Stomach smooth muscle (tissue), 2 donors: ENCODE measurements at regions not wholly inside any gene's neighbourhood (a gene's known extent, or its start where the extent isn't known, plus 50 kb on each side); places are given as distances from the start of the nearest gene placed in this dataset.

Experiments used
- H3K27ac ChIP-seq: one replicate; pipeline ENCODE4 v1.7.0; 2013; ENCODE audit warnings: mild to moderate bottlenecking, low read length, inconsistent platforms
- H3K27me3 ChIP-seq, 2 donors: one replicate each; pipeline ENCODE4 v1.7.0; 2013; ENCODE audit warnings: low read length in 2 of 2; ENCODE audit not compliant: insufficient read depth in 2 of 2, control insufficient read depth in 1 of 2
- H3K36me3 ChIP-seq, 2 donors: one replicate each; pipeline ENCODE4 v1.7.0; 2013; ENCODE audit warnings: low read length in 2 of 2; ENCODE audit not compliant: control insufficient read depth in 2 of 2, insufficient read depth in 2 of 2
- H3K4me1 ChIP-seq: one replicate; pipeline ENCODE4 v1.7.0; 2013; ENCODE audit warnings: low read length; ENCODE audit not compliant: control insufficient read depth, insufficient read depth
- H3K4me3 ChIP-seq, 2 donors: one replicate each; pipeline ENCODE4 v1.7.0; 2013; ENCODE audit warnings: low read length in 2 of 2
- H3K9ac ChIP-seq, 2 donors: one replicate each; pipeline ENCODE4 v1.7.0; 2013; ENCODE audit warnings: low read length in 2 of 2, mild to moderate bottlenecking in 1 of 2
- H3K9me3 ChIP-seq, 2 donors: one replicate each; pipeline ENCODE4 v1.7.0; 2013; ENCODE audit warnings: low read length in 2 of 2; ENCODE audit not compliant: control insufficient read depth in 2 of 2
- donor health status: healthy.
- donor health status: Pancreatic carcinoma.

GRCh38 chr2:52956118-52956517 lies 811.5 kb upstream of the CHAC2 start:
- Histone ChIP-seq H3K27ac (no peak overlapping the region), H3K4me1 (no peaks in the 10 kb centered on the region), H3K27me3 (no peaks in the 10 kb centered on the region), H3K4me3 (no peak overlapping the region), H3K9me3 (no peaks in the 10 kb centered on the region), H3K36me3 (no peaks in the 10 kb centered on the region), H3K9ac (no peak overlapping the region)

GRCh38 chr2:52955079-52955478 lies 812.5 kb upstream of the CHAC2 start:
- no peak overlapping the region for H3K9ac ChIP-seq
- no peaks in the 10 kb centered on the region for H3K36me3 ChIP-seq
- H3K9me3 ChIP-seq, result no peaks in the 10 kb centered on the region
- H3K4me1 ChIP-seq, result no peaks in the 10 kb centered on the region
- no peak overlapping the region for H3K4me3 ChIP-seq
- no peaks in the 10 kb centered on the region for H3K27me3 ChIP-seq
- no peak overlapping the region for H3K27ac ChIP-seq

- no peaks in the 10 kb centered on the region for H3K36me3 ChIP-seq
- no peak overlapping the region for H3K9ac ChIP-seq
- H3K9me3 ChIP-seq, result no peaks in the 10 kb centered on the region
- H3K4me1 ChIP-seq, result no peaks in the 10 kb centered on the region
- no peak overlapping the region for H3K27ac ChIP-seq
- H3K27me3 ChIP-seq, result no peaks in the 10 kb centered on the region
- no peak overlapping the region for H3K4me3 ChIP-seq
Observed at GRCh38 chr2:52940101-52940500, 827.5 kb upstream of the CHAC2 start.

- H3K9ac ChIP-seq, result no peak overlapping the region
- H3K36me3 ChIP-seq, result no peaks in the 10 kb centered on the region
- H3K27ac ChIP-seq, result no peak overlapping the region
- no peaks in the 10 kb centered on the region for H3K9me3 ChIP-seq
- H3K4me3 ChIP-seq, result no peak overlapping the region
- H3K4me1 ChIP-seq, result no peaks in the 10 kb centered on the region
- H3K27me3 ChIP-seq, result no peaks in the 10 kb centered on the region
Observed at GRCh38 chr2:52939250-52939649, 828.4 kb upstream of the CHAC2 start.

- Histone ChIP-seq H3K4me1 (no peaks in the 10 kb centered on the region), H3K9me3 (no peaks in the 10 kb centered on the region), H3K4me3 (no peak overlapping the region), H3K9ac (no peak overlapping the region), H3K27ac (no peak overlapping the region), H3K36me3 (no peaks in the 10 kb centered on the region), H3K27me3 (no peaks in the 10 kb centered on the region)
Observed at GRCh38 chr2:52936029-52936428, 831.6 kb upstream of the CHAC2 start.

- H3K27ac ChIP-seq, result no peak overlapping the region
- no peaks in the 10 kb centered on the region for H3K36me3 ChIP-seq
- no peak overlapping the region for H3K9ac ChIP-seq
- no peak overlapping the region for H3K4me3 ChIP-seq
- H3K9me3 ChIP-seq, result no peaks in the 10 kb centered on the region
- no peaks in the 10 kb centered on the region for H3K27me3 ChIP-seq
- no peaks in the 10 kb centered on the region for H3K4me1 ChIP-seq
Observed at GRCh38 chr2:52934920-52935640, 832.5 kb upstream of the CHAC2 start.

GRCh38 chr2:52934323-52934898 lies 833.2 kb upstream of the CHAC2 start:
- no peaks in the 10 kb centered on the region for H3K9me3 ChIP-seq
- no peaks in the 10 kb centered on the region for H3K4me1 ChIP-seq
- H3K27me3 ChIP-seq, result no peaks in the 10 kb centered on the region
- H3K9ac ChIP-seq, result no peak overlapping the region
- H3K4me3 ChIP-seq, result no peak overlapping the region
- no peak overlapping the region for H3K27ac ChIP-seq
- no peaks in the 10 kb centered on the region for H3K36me3 ChIP-seq

GRCh38 chr2:52933878-52934277 lies 833.7 kb upstream of the CHAC2 start:
- Histone ChIP-seq H3K4me1 (no peaks in the 10 kb centered on the region), H3K4me3 (no peak overlapping the region), H3K9ac (no peak overlapping the region), H3K27me3 (no peaks in the 10 kb centered on the region), H3K9me3 (no peaks in the 10 kb centered on the region), H3K27ac (no peak overlapping the region), H3K36me3 (no peaks in the 10 kb centered on the region)

- no peaks in the 10 kb centered on the region for H3K9me3 ChIP-seq
- H3K27me3 ChIP-seq, result no peaks in the 10 kb centered on the region
- no peak overlapping the region for H3K4me3 ChIP-seq
- H3K27ac ChIP-seq, result no peak overlapping the region
- H3K4me1 ChIP-seq, result no peaks in the 10 kb centered on the region
- no peak overlapping the region for H3K9ac ChIP-seq
- H3K36me3 ChIP-seq, result no peaks in the 10 kb centered on the region
Observed at GRCh38 chr2:52931660-52932059, 835.9 kb upstream of the CHAC2 start.

GRCh38 chr2:52929412-52929811 lies 838.2 kb upstream of the CHAC2 start:
- Histone ChIP-seq H3K27ac (no peak overlapping the region), H3K4me3 (no peak overlapping the region), H3K9ac (no peak overlapping the region), H3K4me1 (no peaks in the 10 kb centered on the region), H3K36me3 (no peaks in the 10 kb centered on the region), H3K9me3 (no peaks in the 10 kb centered on the region), H3K27me3 (no peaks in the 10 kb centered on the region)

- H3K27ac ChIP-seq, result no peak overlapping the region
- no peaks in the 10 kb centered on the region for H3K4me1 ChIP-seq
Observed at GRCh38 chr2:52919673-52920072, 847.9 kb upstream of the CHAC2 start.

More at GRCh38 chr2:52919673-52920072, 847.9 kb upstream of the CHAC2 start:
- no peak overlapping the region for H3K9ac ChIP-seq
- no peak overlapping the region for H3K4me3 ChIP-seq
- H3K27me3 ChIP-seq, result no peaks in the 10 kb centered on the region
- no peaks in the 10 kb centered on the region for H3K9me3 ChIP-seq
- H3K36me3 ChIP-seq, result no peaks in the 10 kb centered on the region
